ENCODE measurements at regions not wholly inside any gene's neighbourhood (a gene's known extent, or its start where the extent isn't known, plus 50 kb on each side); places are given as distances from the start of the nearest gene placed in this dataset.

DNA sequence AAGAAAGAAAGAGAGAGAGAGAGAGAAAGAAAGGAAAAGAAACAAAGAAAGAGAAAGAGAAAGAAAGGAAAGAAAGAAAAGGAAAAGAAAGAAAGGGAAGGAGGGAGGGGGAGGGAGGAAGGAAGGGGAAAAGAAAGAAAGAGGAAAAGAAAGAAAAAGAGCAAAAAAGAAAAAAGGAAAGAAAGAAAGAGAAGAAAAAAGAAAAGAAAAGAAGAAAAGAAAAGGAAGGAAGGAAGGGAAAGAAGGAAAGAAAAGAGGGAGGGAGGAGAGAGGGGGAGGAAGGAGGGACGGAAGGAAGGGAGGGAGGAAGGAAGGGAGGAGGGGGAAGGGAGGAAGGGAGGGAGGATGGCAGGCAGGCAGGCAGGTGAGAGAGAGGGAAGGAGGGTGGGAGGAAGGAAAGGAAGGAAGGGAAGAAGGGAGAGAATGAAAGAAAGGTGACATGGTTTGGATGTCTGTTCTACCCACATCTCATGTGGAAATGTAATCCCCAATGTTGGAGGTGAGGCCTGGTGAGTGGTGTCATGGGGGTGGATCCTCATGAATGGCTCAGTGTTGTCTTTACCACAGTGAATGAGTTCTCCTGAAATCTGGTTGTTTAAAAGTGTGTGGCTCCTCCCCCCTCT, 83.0 kb upstream of the DCLK2 start:
- Histone ChIP-seq H3K27ac (ENCODE audit: low read length) (no peak overlapping the region), H3K4me3 (ENCODE audit: low read length) (no peak overlapping the region), H2AFZ (ENCODE audit: low read length) (no peak overlapping the region), H3K9ac (ENCODE audit: low read length) (no peak overlapping the region), H3K36me3 (ENCODE audit: insufficient read depth, low read length) (no peaks in the 10 kb centered on the region), H3K9me3 (ENCODE audit: low read length) (no peaks in the 10 kb centered on the region), H3K9me2 (replicated peaks; ENCODE audit: insufficient read depth, low read length) (no peaks in the 10 kb centered on the region), H3K4me1 (ENCODE audit: low read length) (no peaks in the 10 kb centered on the region), H3K4me2 (ENCODE audit: low read depth, low read length, poor library complexity, severe bottlenecking) (no peak overlapping the region), H4K20me1 (ENCODE audit: insufficient read depth, low read depth, low read length) (no peaks in the 10 kb centered on the region), H3K79me2 (ENCODE audit: low read length) (no peaks in the 10 kb centered on the region), H3K27me3 (ENCODE audit: low read length) (no peaks in the 10 kb centered on the region)
- DNase-seq, result no peak

GRCh38 chr4:149997881-149998421, 80.3 kb upstream of the DCLK2 start:
- H3K4me3 ChIP-seq (ENCODE audit: low read length), result no peak overlapping the region
- H3K27me3 ChIP-seq (ENCODE audit: low read length), result no peaks in the 10 kb centered on the region
- H4K20me1 ChIP-seq (ENCODE audit: insufficient read depth, low read depth, low read length), result no peaks in the 10 kb centered on the region
- H3K9me3 ChIP-seq (ENCODE audit: low read length), result no peaks in the 10 kb centered on the region
- H3K79me2 ChIP-seq (ENCODE audit: low read length), result no peaks in the 10 kb centered on the region
- H3K4me2 ChIP-seq (ENCODE audit: low read depth, low read length, poor library complexity, severe bottlenecking), result no peak overlapping the region
- no peaks in the 10 kb centered on the region for H3K36me3 ChIP-seq (ENCODE audit: insufficient read depth, low read length)
- H3K27ac ChIP-seq (ENCODE audit: low read length), result no peak overlapping the region
- no peak overlapping the region for H2AFZ ChIP-seq (ENCODE audit: low read length)
- DNase-seq, result no peak
- no peaks in the 10 kb centered on the region for H3K9me2 ChIP-seq (replicated peaks; ENCODE audit: insufficient read depth, low read length)
- no peak overlapping the region for H3K9ac ChIP-seq (ENCODE audit: low read length)
- no peaks in the 10 kb centered on the region for H3K4me1 ChIP-seq (ENCODE audit: low read length)

DNA sequence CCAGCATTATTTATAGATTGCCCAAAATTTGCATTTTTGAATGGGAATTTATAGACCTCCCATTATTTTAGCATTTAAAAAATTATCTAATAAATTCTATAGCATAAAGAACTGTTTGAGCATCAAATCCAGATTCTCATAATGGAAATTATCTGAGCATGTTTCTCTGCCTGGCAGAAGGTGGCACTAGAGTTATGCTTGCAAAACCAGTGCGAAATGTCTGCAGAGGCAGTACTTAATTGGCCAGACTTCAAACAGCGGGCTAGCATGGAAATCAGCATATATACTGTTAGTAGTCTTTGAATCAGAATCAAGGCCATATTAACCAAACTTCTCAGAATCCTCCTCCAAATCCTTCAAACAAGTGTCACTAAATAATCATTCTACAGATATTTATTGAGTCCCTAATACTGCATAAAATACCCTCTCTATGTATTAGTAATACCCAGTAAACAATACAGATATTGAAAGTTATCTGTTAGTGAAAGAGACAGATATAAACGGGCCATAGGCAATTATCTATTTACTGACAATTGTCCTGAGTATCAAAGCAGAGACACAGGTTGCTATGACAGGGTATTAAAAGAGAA, 78.7 kb upstream of the DCLK2 start:
- Histone ChIP-seq H3K9me3 (ENCODE audit: low read length) (no peaks in the 10 kb centered on the region), H3K4me1 (ENCODE audit: low read length) (no peaks in the 10 kb centered on the region), H3K9me2 (replicated peaks; ENCODE audit: insufficient read depth, low read length) (no peaks in the 10 kb centered on the region), H2AFZ (ENCODE audit: low read length) (no peak overlapping the region), H3K36me3 (ENCODE audit: insufficient read depth, low read length) (no peaks in the 10 kb centered on the region), H3K27me3 (ENCODE audit: low read length) (no peaks in the 10 kb centered on the region), H4K20me1 (ENCODE audit: insufficient read depth, low read depth, low read length) (no peaks in the 10 kb centered on the region), H3K27ac (ENCODE audit: low read length) (no peak overlapping the region), H3K4me3 (ENCODE audit: low read length) (no peak overlapping the region), H3K9ac (ENCODE audit: low read length) (no peak overlapping the region), H3K79me2 (ENCODE audit: low read length) (no peaks in the 10 kb centered on the region), H3K4me2 (ENCODE audit: low read depth, low read length, poor library complexity, severe bottlenecking) (no peak overlapping the region)
- peak; percentile 81 for DNase-seq

DNA sequence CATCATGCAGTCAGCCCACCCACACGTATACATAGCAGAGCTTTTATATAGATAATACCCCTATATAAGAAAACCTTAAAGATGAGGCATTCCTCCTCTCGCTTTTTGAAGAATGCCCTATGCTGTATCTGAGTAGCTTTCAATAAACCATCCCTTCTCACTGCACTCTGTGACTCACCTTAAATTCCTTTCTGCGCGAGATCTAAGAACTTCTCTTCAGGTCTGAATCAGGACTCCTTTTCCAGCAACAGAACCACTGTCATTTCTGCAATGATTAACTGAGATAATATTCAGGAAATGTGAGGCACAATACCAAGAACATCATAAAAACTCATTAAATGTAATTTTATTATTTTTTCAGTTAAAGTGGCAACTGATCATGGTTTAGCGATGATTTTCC, 76.4 kb upstream of the DCLK2 start:
- Histone ChIP-seq H4K20me1 (ENCODE audit: insufficient read depth, low read depth, low read length) (no peaks in the 10 kb centered on the region), H3K4me3 (ENCODE audit: low read length) (no peak overlapping the region), H3K27ac (ENCODE audit: low read length) (no peak overlapping the region), H2AFZ (ENCODE audit: low read length) (no peak overlapping the region), H3K9me3 (ENCODE audit: low read length) (no peaks in the 10 kb centered on the region), H3K9ac (ENCODE audit: low read length) (no peak overlapping the region), H3K4me2 (ENCODE audit: low read depth, low read length, poor library complexity, severe bottlenecking) (no peak overlapping the region), H3K27me3 (ENCODE audit: low read length) (no peaks in the 10 kb centered on the region), H3K9me2 (replicated peaks; ENCODE audit: insufficient read depth, low read length) (no peaks in the 10 kb centered on the region), H3K4me1 (ENCODE audit: low read length) (no peaks in the 10 kb centered on the region), H3K36me3 (ENCODE audit: insufficient read depth, low read length) (no peaks in the 10 kb centered on the region), H3K79me2 (ENCODE audit: low read length) (no peaks in the 10 kb centered on the region)
- DNase-seq, result no peak

DNA sequence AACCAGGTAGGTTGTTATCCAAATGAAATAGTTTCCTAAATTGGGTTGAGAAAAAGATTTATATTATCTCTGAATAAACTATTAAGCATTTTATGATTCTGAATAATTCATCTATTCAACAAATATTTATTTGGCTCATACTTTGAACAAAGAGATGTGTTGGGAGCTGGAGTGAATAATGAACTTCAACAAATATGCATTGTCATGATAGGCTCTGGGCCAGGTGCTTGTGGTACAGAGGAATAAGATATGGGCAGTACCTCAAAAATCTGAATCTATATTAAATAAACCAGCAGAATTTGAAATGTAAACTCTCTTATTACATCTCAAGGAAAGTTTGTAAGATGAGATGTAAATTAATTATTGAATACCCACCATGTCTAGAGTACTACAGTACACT, 75.7 kb upstream of the DCLK2 start:
- H4K20me1 ChIP-seq (ENCODE audit: insufficient read depth, low read depth, low read length), result no peaks in the 10 kb centered on the region
- H3K4me3 ChIP-seq (ENCODE audit: low read length), result no peak overlapping the region
- no peaks in the 10 kb centered on the region for H3K79me2 ChIP-seq (ENCODE audit: low read length)
- H3K9ac ChIP-seq (ENCODE audit: low read length), result no peak overlapping the region
- DNase-seq, result no peak
- H3K27ac ChIP-seq (ENCODE audit: low read length), result no peak overlapping the region
- no peak overlapping the region for H3K4me2 ChIP-seq (ENCODE audit: low read depth, low read length, poor library complexity, severe bottlenecking)
- no peaks in the 10 kb centered on the region for H3K36me3 ChIP-seq (ENCODE audit: insufficient read depth, low read length)
- no peaks in the 10 kb centered on the region for H3K27me3 ChIP-seq (ENCODE audit: low read length)
- H3K9me3 ChIP-seq (ENCODE audit: low read length), result no peaks in the 10 kb centered on the region
- no peaks in the 10 kb centered on the region for H3K9me2 ChIP-seq (replicated peaks; ENCODE audit: insufficient read depth, low read length)
- no peaks in the 10 kb centered on the region for H3K4me1 ChIP-seq (ENCODE audit: low read length)
- H2AFZ ChIP-seq (ENCODE audit: low read length), result no peak overlapping the region

GRCh38 chr4:150004481-150004880, 73.8 kb upstream of the DCLK2 start:
- Histone ChIP-seq H2AFZ (ENCODE audit: low read length) (no peak overlapping the region), H3K9me3 (ENCODE audit: low read length) (no peaks in the 10 kb centered on the region), H3K4me1 (ENCODE audit: low read length) (no peaks in the 10 kb centered on the region), H3K36me3 (ENCODE audit: insufficient read depth, low read length) (no peaks in the 10 kb centered on the region), H3K79me2 (ENCODE audit: low read length) (no peaks in the 10 kb centered on the region), H3K27me3 (ENCODE audit: low read length) (no peaks in the 10 kb centered on the region), H3K4me2 (ENCODE audit: low read depth, low read length, poor library complexity, severe bottlenecking) (no peak overlapping the region), H4K20me1 (ENCODE audit: insufficient read depth, low read depth, low read length) (no peaks in the 10 kb centered on the region), H3K4me3 (ENCODE audit: low read length) (no peak overlapping the region), H3K9ac (ENCODE audit: low read length) (no peak overlapping the region), H3K27ac (ENCODE audit: low read length) (no peak overlapping the region), H3K9me2 (replicated peaks; ENCODE audit: insufficient read depth, low read length) (no peaks in the 10 kb centered on the region)
- no peak for DNase-seq

GRCh38 chr4:150005537-150005936, 72.7 kb upstream of the DCLK2 start:
- H3K9ac ChIP-seq (ENCODE audit: low read length), result no peak overlapping the region
- no peak overlapping the region for H3K4me2 ChIP-seq (ENCODE audit: low read depth, low read length, poor library complexity, severe bottlenecking)
- no peak overlapping the region for H3K27ac ChIP-seq (ENCODE audit: low read length)
- H3K79me2 ChIP-seq (ENCODE audit: low read length), result no peaks in the 10 kb centered on the region
- no peaks in the 10 kb centered on the region for H3K36me3 ChIP-seq (ENCODE audit: insufficient read depth, low read length)
- no peaks in the 10 kb centered on the region for H4K20me1 ChIP-seq (ENCODE audit: insufficient read depth, low read depth, low read length)
- no peaks in the 10 kb centered on the region for H3K4me1 ChIP-seq (ENCODE audit: low read length)
- no peak overlapping the region for H3K4me3 ChIP-seq (ENCODE audit: low read length)
- no peaks in the 10 kb centered on the region for H3K9me2 ChIP-seq (replicated peaks; ENCODE audit: insufficient read depth, low read length)
- H3K27me3 ChIP-seq (ENCODE audit: low read length), result no peaks in the 10 kb centered on the region
- H2AFZ ChIP-seq (ENCODE audit: low read length), result no peak overlapping the region
- no peaks in the 10 kb centered on the region for H3K9me3 ChIP-seq (ENCODE audit: low read length)
- DNase-seq, result no peak

GRCh38 chr4:150006197-150006596, 72.0 kb upstream of the DCLK2 start:
- H2AFZ ChIP-seq (ENCODE audit: low read length), result no peak overlapping the region
- no peaks in the 10 kb centered on the region for H3K9me2 ChIP-seq (replicated peaks; ENCODE audit: insufficient read depth, low read length)
- no peak overlapping the region for H3K27ac ChIP-seq (ENCODE audit: low read length)
- H3K27me3 ChIP-seq (ENCODE audit: low read length), result no peaks in the 10 kb centered on the region
- H3K4me2 ChIP-seq (ENCODE audit: low read depth, low read length, poor library complexity, severe bottlenecking), result no peak overlapping the region
- no peaks in the 10 kb centered on the region for H3K79me2 ChIP-seq (ENCODE audit: low read length)
- DNase-seq, result no peak
- H3K4me3 ChIP-seq (ENCODE audit: low read length), result no peak overlapping the region
- H3K9ac ChIP-seq (ENCODE audit: low read length), result no peak overlapping the region
- H4K20me1 ChIP-seq (ENCODE audit: insufficient read depth, low read depth, low read length), result no peaks in the 10 kb centered on the region
- no peaks in the 10 kb centered on the region for H3K9me3 ChIP-seq (ENCODE audit: low read length)
- no peaks in the 10 kb centered on the region for H3K36me3 ChIP-seq (ENCODE audit: insufficient read depth, low read length)
- no peaks in the 10 kb centered on the region for H3K4me1 ChIP-seq (ENCODE audit: low read length)

All from Karpas-422 (cell line).